HCT116 (cell line): ENCODE measurements at regions not wholly inside any gene's neighbourhood (a gene's known extent, or its start where the extent isn't known, plus 50 kb on each side); places are given as distances from the start of the nearest gene placed in this dataset.

Source experiments
- EZH2 ChIP-seq: fragments of 200-600 bp; sonication (generic); IDR thresholded peaks from 2 replicates; pipeline ENCODE4 v1.6.1; 2017; ENCODE audit warnings: antibody characterized with exemption, mixed run types
- TF ChIP-seq, protein P1 (sequence below), 3 experiments: fragments of 200-600 bp in 1 of 3; sonication (generic) in 1 of 3; IDR thresholded peaks in 2 of 3; conservative IDR thresholded peaks in 1 of 3; 2 replicates each; pipeline ENCODE4 v1.5.1; 2012 to 2017; ENCODE audit warnings: low read depth in 2 of 3, low read length in 2 of 3, antibody characterized with exemption in 1 of 3, borderline replicate concordance in 1 of 3, control low read depth in 1 of 3, mild to moderate bottlenecking in 1 of 3, mixed read lengths in 1 of 3, mixed run types in 1 of 3, moderate library complexity in 1 of 3; ENCODE audit not compliant: insufficient read depth in 1 of 3
- TF ChIP-seq, protein P2 (sequence below): IDR thresholded peaks from 2 replicates; pipeline ENCODE4 v1.6.1; 2012; ENCODE audit warnings: low read depth

DNA sequence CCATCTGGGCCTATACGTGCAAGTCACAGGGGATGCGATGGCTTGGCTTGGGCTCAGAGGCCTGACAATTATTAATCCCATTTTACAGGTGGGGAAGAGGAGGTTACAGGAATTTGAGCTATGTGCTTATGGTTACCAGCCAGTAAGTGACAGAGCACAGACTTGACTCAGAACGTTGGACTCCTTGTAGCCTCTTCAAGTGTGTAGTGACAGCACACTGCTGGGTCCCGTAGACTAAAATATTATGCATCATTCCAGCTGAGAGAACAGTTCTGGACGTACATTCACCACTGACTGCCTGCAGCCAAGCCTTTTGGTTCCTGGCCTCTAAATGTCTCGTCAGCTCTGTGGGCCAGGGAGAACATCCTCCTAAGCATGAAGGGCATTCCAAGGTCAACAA lies 314.5 kb downstream of the GPAT3 start:
- TF ChIP-seq, protein P1, sequence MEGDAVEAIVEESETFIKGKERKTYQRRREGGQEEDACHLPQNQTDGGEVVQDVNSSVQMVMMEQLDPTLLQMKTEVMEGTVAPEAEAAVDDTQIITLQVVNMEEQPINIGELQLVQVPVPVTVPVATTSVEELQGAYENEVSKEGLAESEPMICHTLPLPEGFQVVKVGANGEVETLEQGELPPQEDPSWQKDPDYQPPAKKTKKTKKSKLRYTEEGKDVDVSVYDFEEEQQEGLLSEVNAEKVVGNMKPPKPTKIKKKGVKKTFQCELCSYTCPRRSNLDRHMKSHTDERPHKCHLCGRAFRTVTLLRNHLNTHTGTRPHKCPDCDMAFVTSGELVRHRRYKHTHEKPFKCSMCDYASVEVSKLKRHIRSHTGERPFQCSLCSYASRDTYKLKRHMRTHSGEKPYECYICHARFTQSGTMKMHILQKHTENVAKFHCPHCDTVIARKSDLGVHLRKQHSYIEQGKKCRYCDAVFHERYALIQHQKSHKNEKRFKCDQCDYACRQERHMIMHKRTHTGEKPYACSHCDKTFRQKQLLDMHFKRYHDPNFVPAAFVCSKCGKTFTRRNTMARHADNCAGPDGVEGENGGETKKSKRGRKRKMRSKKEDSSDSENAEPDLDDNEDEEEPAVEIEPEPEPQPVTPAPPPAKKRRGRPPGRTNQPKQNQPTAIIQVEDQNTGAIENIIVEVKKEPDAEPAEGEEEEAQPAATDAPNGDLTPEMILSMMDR (IDR thresholded peaks at IDR 0.05 in 2 of 3, conservative IDR thresholded peaks at IDR 0.05 in 1 of 3; ENCODE audit: borderline replicate concordance in 1 of 3, insufficient read depth in 1 of 3, low read depth in 2 of 3, low read length in 2 of 3) = no peak
- TF ChIP-seq, protein P2, sequence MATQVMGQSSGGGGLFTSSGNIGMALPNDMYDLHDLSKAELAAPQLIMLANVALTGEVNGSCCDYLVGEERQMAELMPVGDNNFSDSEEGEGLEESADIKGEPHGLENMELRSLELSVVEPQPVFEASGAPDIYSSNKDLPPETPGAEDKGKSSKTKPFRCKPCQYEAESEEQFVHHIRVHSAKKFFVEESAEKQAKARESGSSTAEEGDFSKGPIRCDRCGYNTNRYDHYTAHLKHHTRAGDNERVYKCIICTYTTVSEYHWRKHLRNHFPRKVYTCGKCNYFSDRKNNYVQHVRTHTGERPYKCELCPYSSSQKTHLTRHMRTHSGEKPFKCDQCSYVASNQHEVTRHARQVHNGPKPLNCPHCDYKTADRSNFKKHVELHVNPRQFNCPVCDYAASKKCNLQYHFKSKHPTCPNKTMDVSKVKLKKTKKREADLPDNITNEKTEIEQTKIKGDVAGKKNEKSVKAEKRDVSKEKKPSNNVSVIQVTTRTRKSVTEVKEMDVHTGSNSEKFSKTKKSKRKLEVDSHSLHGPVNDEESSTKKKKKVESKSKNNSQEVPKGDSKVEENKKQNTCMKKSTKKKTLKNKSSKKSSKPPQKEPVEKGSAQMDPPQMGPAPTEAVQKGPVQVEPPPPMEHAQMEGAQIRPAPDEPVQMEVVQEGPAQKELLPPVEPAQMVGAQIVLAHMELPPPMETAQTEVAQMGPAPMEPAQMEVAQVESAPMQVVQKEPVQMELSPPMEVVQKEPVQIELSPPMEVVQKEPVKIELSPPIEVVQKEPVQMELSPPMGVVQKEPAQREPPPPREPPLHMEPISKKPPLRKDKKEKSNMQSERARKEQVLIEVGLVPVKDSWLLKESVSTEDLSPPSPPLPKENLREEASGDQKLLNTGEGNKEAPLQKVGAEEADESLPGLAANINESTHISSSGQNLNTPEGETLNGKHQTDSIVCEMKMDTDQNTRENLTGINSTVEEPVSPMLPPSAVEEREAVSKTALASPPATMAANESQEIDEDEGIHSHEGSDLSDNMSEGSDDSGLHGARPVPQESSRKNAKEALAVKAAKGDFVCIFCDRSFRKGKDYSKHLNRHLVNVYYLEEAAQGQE = no peak
- no peak for TF ChIP-seq EZH2
